HTR-8/SVneo (cell line): ENCODE measurements at regions not wholly inside any gene's neighbourhood (a gene's known extent, or its start where the extent isn't known, plus 50 kb on each side); places are given as distances from the start of the nearest gene placed in this dataset.
"Not testable (repeated sequence)": the region's sequence is repeated elsewhere in the genome, so short reads cannot be mapped to it uniquely, and the experiment has no call there.

ENCODE experiments used
- DNase-seq: peaks from one replicate; pipeline ENCODE4 v3.0.0; 2011; ENCODE audit warnings: low spot score, mixed read lengths; ENCODE audit not compliant: insufficient read length
- FAIRE-seq: peaks from 2 replicates; lab custom pipeline; 2011; peaks lifted over from hg19 to GRCh38; lab: Jason Lieb, UNC

DNA sequence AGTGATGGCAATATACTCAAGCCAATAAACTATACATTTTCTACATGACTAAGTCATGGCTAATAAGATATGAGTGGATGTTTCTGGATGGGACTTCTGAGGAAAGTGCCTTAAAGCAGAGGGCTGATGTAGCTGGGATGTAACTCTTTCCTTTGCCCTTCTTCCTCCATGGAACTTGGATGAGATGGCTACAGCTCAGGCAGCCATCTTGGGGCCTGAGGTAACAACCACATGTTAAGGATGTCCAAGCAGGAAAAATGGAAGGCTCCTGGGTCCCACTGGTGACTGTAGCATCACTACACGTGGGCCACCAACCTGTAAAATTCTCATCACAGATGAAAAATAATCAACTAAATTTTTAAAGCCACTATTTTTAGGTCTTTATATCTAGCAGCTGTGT is 54.4 kb upstream of the GRIP1 start:
- DNase-seq (no peak), FAIRE-seq (no peak)

DNA sequence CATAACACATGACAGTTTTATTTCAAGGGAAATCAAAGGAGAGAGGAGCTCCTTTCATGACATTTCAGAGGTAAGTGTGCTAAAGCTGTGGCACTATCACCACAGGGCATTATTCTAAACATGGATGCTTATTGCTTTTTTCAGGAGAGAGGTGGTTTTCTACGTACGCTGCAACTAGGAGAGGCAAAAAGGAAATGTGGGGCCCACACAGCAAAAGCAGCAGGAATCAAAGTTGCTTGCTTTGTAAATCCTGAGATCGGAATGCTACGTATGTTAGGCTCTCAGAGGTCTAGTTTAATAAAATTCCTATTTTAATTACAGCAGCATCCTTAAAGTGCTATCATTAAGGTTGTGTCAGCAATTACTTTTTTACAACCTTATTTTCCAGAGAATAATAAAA is 55.0 kb upstream of the GRIP1 start:
- DNase-seq (no peak), FAIRE-seq (no peak)

DNA sequence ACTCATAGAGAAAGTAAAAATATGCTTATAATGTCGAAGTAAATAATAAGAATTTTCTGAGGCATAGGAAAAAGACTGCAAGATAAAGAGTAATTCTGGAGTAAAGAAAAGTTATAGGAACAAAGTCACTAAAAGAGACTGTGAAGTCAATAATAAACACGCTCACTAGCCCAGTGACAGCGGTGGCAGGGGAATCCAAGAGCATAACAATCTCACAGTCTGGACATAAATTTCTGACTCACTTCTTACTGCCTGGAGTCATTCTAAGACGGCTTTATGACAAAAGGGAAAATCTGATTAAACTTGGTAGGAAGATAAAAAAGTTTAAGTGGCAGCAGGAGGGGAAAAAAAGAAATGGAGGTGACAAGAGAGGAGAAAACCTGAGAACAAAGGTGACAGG is 56.4 kb upstream of the GRIP1 start:
- DNase-seq (no peak), FAIRE-seq (no peak)

DNA sequence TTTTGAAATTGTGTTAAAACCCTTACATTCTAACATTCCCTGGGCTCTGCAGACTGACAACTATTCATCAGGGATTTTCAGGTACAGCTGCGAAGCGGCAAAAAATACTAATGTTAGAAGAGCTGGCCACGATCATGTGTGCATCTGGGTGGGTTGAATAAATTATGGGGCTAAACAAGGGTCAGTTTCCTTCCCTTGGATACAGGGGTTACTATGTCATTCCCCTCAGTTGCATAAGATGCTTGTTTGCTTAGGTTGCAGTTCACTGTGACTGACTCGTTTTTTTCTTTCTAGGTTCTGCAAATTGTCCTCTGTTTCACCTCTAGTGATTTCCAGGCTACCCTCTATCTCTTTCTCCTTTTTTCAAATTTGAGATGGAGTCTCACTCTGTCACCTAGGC is 58.1 kb upstream of the GRIP1 start:
- FAIRE-seq, result no peak
- DNase-seq, result no peak

DNA sequence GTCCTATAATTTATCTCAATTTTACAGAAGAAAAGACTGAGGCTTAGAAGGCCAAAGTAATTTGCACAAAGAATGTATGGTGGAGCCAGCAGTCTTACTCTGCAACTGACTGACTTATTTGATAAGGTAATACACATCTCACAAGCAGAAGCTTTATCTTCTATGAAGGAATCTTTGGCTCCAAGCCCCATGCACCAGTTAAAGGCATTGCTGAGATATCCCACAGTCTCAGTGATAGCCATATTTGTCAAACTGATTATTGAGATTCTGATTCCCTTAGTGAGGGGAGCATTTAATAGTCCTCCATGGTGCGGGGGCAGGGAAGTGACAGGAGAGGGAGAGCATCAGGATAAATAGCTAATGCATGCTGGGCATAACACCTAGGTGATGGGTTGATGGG is 60.4 kb upstream of the GRIP1 start:
- DNase-seq, result no peak
- no peak for FAIRE-seq

DNA sequence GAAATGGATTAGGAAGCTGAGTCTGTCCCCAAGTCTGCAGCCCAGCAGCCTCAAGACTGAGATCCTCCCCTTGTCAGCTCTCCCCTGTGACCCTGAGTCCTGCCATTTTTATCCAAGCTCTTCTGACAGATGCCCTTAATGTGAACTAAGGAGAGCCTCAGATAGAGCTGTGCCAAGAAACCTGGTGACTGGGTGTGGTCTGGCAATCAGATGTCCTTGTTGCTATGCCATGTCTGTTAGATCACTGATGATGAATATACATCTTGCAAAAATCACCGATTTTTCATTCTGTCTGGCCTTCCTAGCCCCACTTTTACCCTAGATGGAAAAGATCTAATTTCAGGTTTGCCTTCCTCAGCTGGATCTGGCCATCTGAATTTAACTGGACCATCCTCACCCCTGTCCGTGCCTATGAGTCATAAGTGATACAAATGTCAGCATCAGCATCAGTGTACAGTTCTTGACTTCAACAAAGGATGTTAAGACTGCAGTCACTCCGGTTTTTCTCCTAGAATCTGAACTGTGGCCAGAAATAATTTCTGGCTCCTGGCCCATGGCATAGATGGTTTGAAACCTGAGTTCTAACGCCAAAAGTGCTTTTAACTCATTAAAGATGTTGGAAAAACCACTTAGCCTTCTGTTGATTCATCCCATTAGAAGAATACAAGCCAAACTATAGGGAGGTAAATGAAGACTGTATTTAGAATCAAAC is 61.2 kb upstream of the GRIP1 start:
- no peak for DNase-seq
- no peak for FAIRE-seq

DNA sequence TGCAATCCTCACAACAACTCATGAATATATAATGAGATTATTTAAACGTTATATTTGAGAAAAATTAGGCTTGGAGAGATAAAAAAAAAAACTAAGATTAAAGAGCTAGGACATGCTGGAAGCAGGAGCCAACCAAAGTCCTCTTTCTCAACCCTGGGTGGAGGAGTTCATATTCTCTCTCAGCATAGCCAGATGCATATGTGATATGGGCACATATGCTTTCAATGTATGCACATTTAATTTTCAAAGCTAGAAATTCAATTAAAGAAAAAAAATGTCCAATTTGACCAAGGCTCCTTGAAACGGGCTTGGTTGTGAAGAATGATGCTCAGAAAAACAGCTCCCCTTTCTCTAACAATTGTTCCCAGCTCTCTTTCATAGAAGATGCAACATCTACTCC is 61.9 kb upstream of the GRIP1 start:
- no peak for FAIRE-seq
- DNase-seq, result no peak

DNA sequence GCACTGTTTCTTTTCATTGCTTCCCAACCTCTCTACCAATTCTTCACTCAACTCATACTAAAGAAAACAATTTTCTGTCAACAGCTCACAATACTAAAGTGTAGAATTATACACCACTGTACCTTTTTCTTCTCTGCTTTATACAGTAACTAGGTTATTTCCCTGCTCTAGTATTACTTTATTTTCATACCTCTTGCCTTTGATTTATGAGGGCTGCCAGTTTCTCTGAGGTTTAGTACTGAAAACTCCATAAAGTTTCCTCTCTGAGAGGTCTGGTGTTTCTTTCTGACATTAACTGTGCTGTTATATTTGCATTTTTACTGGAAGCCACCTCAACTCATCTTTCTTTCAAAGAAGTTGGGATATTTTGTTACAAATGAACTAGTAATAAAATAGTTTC is 63.0 kb upstream of the GRIP1 start:
- DNase-seq (no peak), FAIRE-seq (no peak)

DNA sequence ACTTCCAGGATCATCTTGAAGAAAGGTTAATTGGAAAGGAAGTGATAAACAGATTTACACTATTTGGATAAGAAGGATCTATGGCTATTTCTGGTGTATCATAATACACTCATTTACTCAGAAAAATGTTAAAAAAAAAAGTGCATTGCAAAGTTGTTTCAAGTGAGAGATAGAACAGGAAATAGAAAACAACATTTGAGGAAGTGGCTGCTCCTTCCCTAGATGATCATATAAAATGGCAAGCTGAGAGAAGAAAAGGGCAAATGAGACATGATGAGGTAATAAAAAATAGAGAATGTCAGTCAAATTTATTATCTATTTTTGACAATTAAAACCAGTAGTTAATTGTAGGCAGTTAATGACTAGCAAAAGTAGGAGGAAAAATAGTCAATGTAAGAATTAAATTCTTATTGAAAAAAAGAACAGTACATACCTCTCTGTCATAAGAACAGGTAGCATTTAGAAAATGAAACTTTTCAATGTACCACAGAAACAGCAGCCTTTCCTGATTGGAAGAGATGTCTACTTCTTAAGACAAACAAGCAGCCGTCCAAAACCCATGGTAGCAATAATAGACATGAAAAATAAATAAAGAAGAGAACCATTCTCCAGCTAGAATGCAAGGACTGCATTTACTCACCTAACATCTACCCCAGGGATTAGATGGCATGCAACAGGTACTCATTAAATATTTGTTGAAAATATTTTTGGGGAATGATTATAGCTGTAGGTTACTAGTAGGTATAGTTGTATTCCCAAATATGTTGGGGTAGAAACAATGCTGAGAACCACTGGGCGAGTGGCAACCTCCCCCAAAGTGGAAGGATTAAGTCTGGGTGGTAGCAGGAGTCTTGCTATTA is 63.9 kb upstream of the GRIP1 start:
- FAIRE-seq (no peak), DNase-seq (no peak)

DNA sequence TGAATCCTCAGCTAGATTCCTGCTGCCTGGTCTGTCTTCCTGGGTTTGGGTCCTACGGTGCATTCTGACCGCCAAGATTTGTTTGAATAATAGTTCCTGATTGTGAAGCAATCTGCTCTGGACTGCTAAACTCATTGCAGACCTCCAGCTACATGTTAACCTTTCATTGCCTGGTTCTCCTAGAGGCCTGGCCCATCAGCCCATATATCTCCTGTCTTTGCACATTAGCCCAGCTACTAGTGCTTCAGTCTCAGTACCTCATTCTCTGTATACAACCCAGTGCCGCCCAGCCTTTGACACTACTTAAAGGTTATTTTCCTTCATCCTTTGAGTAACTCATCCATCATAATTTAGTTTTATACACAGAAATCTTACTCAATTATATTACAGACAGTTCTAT is 65.6 kb upstream of the GRIP1 start:
- FAIRE-seq, result no peak
- DNase-seq, result no peak

DNA sequence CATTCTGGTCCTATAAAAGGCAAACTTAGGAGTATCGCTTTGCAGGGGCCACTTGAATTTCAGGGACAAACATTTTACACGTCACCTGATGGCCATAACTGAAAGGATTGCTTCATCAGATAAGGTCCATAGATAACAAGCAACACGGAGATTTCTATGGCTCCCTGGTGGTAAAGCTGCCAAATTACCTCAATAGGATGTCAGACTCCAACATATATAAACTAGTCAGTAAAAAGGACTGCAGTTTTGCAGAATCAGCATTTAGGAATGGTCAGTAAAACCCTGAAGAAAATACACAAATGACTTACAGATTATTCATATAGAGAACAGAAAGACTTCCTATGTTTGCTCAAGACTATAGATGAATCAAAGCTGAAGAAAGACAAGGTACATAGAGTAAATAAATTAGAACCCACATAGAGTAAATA is 66.1 kb upstream of the GRIP1 start:
- no peak for FAIRE-seq
- DNase-seq, result no peak

DNA sequence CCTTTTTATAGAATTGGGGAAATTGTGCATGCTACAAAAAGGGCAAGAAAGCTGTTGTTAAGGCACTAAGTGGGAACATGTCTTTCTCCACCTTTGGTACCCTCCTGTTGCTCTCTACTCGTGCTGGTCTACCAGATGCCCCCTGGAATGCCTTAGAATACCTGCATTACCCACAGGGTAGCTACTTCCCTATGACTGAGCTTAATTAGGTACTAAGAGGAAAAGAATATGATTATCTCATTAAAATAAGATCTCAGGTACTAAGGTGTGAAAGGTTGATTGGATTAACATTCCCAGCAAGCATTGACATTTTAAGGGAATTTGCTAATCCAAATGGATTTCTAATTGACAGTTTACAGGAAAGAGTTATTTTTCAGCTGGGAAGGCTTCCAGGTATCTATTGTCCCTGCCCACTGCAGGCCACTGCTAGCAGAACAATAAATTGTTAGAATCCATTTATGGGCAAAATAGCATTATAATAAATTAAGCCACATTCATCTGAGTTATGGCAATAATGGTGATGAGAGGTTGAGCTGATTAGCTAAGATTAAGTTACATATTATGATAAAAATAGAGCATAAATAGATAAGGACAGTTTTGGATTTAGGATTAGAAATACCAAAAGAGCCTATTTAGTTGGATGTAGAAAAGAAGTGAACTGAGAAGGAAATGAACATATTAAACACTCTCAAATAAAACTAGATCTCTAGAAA is 67.8 kb upstream of the GRIP1 start:
- no peak for FAIRE-seq

DNA sequence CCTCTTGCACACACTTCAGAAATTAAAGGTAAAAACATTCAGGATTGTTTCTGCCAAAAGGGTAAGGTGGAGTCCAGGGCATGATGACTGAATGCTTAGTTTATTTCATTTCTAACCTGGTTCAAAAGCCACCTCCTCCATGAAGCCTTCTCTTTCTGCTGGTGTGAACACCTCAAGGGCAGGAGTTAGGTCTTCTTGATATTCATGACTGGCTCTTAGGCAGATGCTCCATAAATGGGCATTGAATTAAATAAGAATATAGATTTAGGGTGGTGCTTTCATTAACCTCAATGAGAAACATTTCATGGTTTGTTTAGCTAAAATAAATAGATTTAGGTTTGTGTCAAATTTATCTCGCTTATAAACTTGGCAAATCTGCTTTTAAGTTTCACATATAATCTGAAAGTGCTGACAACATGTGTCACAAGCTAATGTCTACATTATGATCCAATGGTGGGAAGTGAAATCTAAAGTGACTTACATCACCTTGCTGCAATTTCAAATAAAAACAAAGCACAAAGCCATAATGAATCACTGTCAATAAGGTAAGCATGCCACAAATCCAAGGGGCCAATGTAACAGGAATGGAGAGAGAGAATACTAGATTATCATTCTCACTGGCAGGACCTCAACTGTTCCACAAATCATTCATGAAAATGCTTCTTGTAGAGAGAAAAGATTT is 72.7 kb upstream of the GRIP1 start:
- DNase-seq, result no peak
- FAIRE-seq, result no peak

More for the DNA sequence above, 67.8 kb upstream of the GRIP1 start:
- no peak for DNase-seq

DNA sequence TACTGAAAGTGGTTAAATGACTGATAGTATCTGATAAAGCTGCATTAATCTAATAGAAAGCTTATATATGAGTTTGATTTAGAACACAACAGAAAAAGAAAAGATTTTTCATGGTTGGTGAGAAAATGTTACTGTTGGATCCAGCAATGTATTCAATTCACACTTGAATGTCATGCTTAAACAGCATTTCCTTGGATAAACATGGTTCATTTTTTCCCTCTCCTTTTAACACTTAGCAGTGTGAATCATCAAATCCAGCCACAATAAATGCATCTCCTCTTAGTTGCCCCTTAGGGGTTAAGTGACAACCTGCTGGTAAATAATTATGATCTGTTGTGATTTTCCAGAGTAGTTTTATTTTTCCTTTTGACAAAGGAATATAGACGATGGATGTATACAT is 74.9 kb upstream of the GRIP1 start:
- FAIRE-seq, result no peak
- DNase-seq, result no peak

DNA sequence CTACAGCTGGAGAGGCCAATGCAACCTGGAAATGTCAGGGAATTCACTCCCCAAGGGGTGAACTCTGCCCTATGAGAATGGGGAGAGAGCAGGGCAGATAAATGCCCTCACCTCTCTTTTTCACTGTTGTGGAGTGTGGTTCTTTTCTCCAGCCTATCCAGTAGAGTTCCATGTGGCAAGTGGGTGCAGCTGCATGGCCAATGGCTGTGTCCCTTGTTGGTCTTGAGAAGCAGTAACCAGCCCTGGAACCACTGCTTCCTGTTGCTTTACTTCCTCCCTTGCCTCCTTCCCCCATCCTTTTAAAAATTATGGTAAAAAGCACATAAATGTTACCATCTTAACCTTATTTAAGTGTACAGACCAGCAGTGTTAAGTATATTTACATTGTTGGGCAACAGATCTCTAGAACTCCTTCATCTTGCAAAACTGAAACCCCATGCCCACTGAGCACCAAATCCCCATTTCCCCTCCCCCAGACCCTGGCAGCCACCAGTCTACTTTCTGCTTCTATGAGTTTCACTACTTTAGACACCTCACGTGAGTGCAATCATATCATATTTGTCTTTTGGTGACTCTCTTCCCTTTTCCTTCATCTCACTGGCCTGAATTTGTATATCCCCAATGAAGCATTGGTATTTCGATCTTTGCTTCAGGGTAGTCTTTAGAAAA is 77.0 kb upstream of the GRIP1 start:
- DNase-seq (no peak), FAIRE-seq (no peak)

DNA sequence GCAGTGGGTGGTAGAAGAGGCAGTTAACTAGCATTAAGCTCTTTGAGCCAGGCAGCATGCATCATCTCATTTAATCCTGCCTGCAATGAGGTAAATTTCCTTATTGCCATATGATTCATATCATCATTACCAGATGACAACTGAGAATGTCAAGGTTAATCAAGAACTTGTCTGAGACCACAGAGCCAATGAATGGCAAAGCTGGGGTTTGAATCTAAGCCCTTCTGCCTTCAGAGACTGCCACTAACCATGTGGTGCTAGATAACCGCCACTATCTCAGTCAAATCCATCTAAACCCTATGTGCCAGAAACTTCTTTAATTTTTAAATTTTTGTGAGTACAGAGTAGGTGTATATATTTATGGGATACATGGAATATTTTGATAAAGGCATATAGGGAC is 77.8 kb upstream of the GRIP1 start:
- FAIRE-seq, result no peak
- no peak for DNase-seq

DNA sequence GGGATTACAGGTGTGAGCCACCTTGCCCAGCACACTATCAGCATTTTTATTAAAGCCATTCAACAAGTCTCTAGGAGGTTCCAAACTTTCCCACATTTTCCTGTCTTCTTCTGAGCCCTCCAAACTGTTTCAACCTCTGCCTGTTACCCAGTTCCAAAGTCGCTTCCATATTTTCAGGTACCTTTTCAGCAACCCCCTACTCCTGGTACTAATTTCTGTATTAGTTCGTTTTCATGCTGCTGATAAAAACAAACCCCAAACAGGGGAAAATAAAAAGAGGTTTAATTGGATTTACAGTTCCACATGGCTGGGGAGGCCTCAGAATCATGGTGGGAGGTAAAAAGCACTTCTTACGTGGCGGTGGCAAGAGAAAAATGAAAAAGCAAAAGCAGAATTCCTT is 81.2 kb upstream of the GRIP1 start:
- DNase-seq, FAIRE-seq: not testable (repeated sequence)

DNA sequence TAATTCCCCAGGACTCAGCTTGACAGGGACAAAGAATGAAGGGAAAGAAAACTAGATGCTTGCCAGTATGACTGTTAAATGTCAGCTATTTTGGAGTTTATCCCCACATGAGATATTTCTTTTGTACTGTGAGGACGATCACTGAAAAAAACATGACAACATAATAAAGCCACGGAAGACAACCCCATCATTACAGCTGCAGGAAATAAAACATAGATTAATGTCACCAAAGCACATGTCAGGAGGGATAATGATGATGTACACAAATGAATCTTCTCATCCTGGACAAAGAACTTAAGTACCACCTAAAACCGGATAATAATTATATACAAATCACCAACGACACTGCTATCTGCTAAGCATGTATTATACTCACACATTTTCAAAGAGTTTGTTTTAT is 84.6 kb upstream of the GRIP1 start:
- DNase-seq, result no peak
- FAIRE-seq, result no peak

DNA sequence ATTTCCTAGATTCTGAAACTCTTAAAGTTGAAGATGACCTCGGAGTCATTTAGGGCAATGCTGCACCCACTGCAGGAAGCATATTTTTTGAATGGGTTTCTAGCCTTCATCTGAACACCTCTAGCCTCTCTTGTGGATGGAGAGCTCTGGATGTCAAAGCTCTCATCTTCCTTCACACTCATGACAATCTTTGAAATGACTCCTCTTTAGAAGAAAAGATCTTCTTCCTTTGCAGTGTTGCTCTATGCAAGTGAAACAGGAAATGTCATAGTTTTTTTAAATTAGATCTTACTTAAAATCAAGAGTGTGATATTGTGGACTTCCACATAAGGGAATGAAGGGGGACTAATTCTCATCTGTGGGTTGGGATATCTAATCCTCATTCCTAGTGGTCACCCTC is 86.3 kb upstream of the GRIP1 start:
- no peak for FAIRE-seq
- no peak for DNase-seq

DNA sequence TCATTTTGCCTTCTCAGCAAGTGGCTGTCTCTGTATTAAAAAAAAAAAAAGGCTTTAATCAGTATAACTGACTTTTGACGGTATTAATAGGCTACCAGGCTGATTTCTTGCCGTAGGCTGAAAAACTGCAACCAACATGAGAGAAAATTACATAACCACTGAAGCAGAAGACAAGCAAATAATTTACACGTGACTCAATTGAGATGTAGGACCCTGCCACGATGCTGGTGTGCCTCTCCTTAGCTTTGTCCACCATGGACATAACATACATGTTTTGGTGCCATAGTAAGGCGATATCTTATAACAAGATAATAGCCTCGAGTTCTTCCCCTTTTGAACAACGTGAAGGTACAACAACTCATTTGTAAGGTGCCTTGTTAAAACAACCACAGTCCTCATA is 88.7 kb upstream of the GRIP1 start:
- FAIRE-seq (no peak), DNase-seq (no peak)
